Activated T-cell treated with anti-CD3 and anti-CD28 coated beads for 1 hour (primary cell): ENCODE measurements at regions not wholly inside any gene's neighbourhood (a gene's known extent, or its start where the extent isn't known, plus 50 kb on each side); places are given as distances from the start of the nearest gene placed in this dataset.

Experiments
- DNase-seq: peaks from one replicate; pipeline ENCODE4 v3.0.0-alpha.2; 2020; ENCODE audit warnings: low read depth

- no peak for DNase-seq
Observed at GRCh38 chr3:104854468-104854867, 512.2 kb upstream of the ALCAM start.

DNA sequence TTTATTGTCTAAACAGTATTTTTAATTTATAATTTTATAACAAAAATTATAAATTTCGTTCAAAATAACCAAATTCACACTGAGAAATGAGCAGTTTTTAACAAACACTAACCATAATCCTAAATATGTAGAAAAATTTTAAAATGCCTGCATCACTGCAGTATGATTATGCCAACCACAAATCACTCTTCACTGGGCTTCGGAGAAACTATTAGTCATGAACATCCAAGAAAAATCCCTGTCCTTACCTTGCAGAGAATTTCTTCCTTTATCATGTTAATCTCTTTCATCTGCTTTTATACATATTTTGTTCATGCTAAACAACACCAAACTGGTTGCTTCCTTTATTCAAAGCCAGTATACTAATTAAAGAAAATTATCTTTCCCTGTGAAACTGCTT is 511.0 kb upstream of the ALCAM start:
- no peak for DNase-seq

- no peak for DNase-seq
Observed at GRCh38 chr3:104856741-104857140, 510.0 kb upstream of the ALCAM start.

DNA sequence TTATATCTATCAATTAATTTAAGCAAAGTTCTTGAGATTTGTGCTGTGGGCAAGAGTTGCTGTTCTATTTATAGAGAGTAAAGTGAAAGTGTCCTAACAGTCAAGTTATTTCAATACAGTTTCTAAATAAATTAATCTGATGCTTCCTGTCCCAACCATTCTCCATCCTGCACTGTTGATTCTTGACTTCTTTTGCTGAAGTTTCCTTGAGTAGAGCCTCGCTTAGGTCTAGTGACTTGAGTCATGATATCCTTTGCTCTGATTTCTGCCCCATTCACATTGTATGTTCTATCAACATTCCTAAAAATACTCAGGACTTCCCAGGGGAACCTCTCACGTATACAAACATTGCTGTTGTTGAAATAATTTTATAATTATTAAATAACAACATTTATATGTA is 498.4 kb upstream of the ALCAM start:
- no peak for DNase-seq

GRCh38 chr3:104870276-104870675 is 496.4 kb upstream of the ALCAM start:
- DNase-seq = no peak

GRCh38 chr3:104873331-104873730 is 493.4 kb upstream of the ALCAM start:
- DNase-seq = no peak

GRCh38 chr3:104878395-104878794 is 488.3 kb upstream of the ALCAM start:
- DNase-seq = no peak

DNA sequence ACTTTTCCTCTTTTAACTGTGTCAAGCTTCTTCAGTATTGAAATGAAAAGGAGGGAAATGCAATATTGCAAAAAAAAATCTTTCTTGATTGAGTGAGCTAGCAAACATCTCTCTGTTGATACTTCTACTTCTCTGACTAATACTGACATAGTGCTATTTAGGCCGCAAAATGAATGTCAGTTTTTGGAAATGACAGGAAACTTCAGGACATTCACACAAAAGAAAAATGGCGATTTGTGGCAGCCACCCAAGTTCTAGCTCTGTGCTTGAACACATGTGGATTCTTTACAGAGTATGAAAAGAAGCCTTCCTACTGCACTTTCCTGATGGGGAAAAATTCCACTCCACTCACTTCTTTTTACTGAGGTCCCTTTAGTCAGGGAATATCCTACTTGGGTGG is 486.8 kb upstream of the ALCAM start:
- no peak for DNase-seq

DNA sequence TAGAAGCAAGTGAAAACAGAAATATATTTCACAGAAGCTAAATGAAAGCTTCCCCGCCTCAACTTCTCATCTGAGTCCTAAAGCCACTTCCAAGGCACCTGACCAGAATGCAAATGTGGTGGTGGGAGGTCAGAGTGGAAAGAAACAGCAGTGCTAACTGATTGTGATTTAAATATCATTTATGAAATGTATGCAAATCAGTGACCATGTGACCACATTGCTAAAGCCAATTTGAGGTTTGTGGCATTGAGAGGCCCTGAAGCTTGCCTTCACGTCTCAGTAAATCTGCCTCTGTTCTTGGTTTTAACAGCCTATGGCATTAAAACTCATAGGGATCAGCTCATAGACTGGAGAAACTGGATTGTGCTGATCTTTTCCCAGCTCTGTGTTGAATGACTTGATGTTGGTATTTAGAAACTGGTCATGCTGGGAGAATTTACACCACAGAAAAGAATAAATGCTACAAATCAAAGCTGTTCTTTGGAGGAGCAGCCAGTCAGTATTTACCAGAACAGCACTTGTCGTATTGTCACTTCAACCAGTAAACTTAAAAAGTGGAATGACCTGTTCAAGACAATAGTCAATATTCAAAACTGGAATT is 481.4 kb upstream of the ALCAM start:
- no peak for DNase-seq

DNA sequence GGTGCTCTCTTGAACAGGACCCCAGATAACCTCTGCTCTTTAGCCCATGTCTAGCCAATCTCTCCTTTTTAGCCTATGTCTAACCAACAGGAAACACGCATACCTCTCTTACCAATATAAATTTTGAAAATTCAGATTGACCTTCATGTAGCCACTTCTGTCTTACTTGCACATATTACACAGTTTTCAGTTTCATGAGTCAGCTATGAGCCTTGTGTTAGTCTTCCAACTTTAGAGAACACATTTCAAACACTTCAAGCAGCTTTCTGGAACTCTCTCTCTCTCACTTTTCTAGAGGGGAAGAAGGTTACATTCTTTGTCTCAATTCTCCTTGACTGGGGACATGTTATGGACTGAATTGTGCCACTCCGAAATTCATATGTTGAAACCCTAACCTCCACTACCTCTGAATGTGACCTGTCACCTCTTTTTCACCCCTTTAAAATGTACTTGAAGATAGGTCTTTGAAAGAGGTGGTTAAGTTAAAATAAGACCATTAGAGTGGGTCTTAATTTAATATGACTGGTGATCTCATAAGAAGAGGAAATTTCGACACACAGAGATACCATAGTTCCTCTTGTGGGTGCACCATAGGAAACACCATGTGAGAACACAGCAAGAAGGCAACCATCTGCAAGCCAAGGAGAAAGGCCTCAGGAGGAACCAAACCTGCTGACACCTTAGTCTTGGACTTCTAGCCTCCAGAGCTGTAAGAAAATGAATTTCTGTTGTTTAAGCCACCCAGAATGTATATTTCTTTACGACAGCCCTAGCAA is 480.3 kb upstream of the ALCAM start:
- DNase-seq = no peak

GRCh38 chr3:104887069-104887468 is 479.6 kb upstream of the ALCAM start:
- DNase-seq = no peak

GRCh38 chr3:104887619-104888018 is 479.1 kb upstream of the ALCAM start:
- no peak for DNase-seq

DNA sequence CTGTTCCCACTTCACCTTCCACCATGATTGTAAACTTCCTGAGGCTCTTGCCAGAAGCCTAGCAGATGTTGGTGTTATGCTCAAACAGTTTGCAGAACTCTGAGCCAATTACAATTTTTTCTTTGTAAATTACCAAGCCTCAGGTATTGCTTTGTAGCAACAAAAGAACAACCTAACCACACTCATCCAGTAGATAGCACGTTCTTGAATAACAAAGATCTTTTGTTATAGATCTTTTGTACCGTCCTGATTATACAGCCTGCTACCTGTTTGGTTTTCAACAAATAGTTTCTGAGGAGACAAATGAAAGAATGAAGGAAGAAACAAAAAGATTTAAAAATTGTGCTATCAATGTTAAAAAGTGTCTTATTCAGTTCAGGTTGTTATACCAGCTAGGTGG is 474.7 kb upstream of the ALCAM start:
- no peak for DNase-seq

DNA sequence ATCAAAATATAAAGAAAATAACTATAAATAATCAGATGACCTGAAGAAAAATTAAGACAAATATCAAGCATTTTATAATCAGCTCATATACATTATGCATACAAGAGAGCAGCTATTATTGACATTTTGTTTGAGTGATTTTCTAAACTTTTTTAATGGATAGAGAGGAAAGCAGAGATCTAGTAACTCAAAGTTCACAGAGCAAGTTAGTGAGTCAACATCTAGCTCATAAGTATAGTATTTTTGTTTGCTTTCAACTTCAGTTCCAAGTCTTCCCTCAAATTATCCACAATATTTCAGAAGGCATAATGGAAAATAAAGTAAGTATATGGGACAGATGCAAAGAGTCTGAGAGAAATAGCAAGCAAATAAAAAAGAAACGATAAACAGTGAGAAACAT is 470.1 kb upstream of the ALCAM start:
- no peak for DNase-seq

- no peak for DNase-seq
Observed at GRCh38 chr3:104901396-104901795, 465.3 kb upstream of the ALCAM start.

DNA sequence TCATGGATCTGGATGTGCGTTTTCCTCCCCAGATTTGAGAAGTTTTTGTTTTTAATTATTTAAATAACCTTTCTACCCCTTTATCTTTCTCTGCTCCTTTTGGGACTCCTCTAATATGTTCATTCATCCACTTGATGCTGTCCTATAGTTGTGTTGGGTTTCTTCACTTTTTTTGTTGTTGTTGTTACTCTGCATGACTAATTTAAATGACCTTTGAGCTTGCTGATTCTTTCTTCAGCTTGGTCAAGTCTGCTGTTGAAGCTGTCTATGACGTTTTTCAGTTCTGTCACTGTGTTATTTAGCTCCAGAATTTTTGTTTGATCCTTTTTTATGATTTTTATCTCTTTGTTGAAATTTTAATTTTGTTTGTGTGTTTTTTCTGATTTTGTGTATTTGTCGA is 463.6 kb upstream of the ALCAM start:
- no peak for DNase-seq

DNA sequence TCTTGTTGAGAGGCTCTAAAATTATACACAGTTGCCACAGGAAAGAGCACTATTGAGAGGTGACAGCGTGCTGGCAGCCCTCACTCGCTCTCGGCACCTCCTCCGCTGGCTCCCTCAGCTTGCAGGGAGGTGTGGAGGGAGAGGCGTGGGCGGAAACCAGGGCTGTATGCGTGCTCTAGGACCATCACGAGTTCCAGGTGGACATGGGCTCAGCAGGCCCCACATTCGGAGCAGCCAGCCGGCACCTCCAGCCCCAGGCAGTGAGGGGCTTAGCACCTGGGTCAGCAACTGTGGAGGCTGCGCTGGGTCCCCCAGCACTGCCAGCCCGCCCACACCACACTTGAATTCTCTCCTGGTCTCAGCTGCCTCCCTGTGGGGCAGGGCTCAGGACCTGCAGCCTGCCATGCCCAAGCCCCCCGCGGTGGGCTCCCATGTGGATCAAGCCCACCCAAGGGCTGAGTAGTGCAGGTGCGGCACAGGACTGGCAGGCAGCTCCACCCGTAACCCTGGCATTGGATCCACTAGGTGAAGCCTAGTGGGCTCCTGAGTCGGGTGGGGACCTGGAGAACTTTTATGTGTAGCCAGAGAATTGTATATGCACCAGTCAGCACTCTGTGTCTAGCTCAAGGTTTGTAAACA is 460.6 kb upstream of the ALCAM start:
- no peak for DNase-seq

DNA sequence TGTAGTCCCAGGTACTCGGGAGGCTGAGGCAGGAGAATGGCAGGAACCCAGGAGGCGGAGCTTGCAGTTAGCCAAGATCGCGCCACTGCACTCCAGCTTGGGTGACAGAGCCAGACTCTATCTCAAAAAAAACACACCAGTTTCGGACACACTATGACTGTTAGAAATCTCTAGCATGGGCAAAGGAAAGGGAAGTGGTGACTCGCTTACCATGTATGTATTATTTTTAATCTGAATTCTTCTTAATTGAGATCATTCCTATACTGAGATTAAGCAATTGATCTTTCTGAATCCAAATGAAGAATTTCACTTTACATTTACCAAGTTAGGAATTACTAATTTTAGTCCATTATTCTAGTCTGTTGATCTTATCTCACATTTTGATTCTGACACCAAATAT is 459.2 kb upstream of the ALCAM start:
- DNase-seq = no peak

GRCh38 chr3:104908761-104909160 is 457.9 kb upstream of the ALCAM start:
- DNase-seq = no peak

- no peak for DNase-seq
Observed at GRCh38 chr3:104909198-104909597, 457.5 kb upstream of the ALCAM start.

GRCh38 chr3:104909721-104910120 is 457.0 kb upstream of the ALCAM start:
- DNase-seq = no peak

GRCh38 chr3:104911376-104911775 is 455.3 kb upstream of the ALCAM start:
- no peak for DNase-seq

- DNase-seq = no peak
Observed at GRCh38 chr3:104916971-104917370, 449.7 kb upstream of the ALCAM start.

DNA sequence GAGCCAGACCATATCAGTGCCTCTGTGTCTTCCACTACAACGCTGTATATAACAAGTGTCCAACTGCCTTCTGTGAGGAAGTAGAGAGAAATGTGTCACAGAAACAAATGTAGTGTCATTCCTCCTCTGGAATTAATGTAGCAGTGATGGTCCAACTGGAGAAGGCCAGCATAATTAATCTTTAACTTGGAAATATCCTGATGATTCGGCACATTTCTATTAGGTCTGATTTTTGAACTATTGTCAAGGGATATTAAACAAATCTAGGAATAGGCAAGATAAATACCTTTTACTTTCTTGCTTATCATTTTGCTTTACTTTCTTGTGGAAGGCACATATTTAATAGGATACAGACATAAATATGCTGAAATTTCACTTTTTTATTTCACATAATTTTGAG is 446.2 kb upstream of the ALCAM start:
- DNase-seq = no peak
